GM18861 (cell line): ENCODE measurements at regions not wholly inside any gene's neighbourhood (a gene's known extent, or its start where the extent isn't known, plus 50 kb on each side); places are given as distances from the start of the nearest gene placed in this dataset.

ENCODE experiments used
- ATAC-seq: cut with Tn5 transposase; IDR thresholded peaks from one replicate; pipeline ENCODE4 v1.9.1; 2021; ENCODE audit not compliant: unreplicated experiment

GRCh38 chr5:60382716-60383115 lies 317.2 kb downstream of the DEPDC1B start:
- no peak for ATAC-seq

GRCh38 chr5:60379907-60380306 lies 320.1 kb downstream of the DEPDC1B start:
- ATAC-seq = no peak

GRCh38 chr5:60377826-60378225 lies 322.1 kb downstream of the DEPDC1B start:
- ATAC-seq = no peak

GRCh38 chr5:60376860-60377259 lies 323.1 kb downstream of the DEPDC1B start:
- ATAC-seq = no peak

- ATAC-seq = no peak
These were observed 325.6 kb downstream of the DEPDC1B start for GRCh38 chr5:60374409-60374808.

GRCh38 chr5:60372786-60373185 lies 327.2 kb downstream of the DEPDC1B start:
- no peak for ATAC-seq

GRCh38 chr5:60371065-60371464 lies 328.9 kb downstream of the DEPDC1B start:
- ATAC-seq = no peak

GRCh38 chr5:60370508-60370907 lies 329.5 kb downstream of the DEPDC1B start:
- ATAC-seq = no peak

- ATAC-seq = no peak
These were observed 330.6 kb downstream of the DEPDC1B start for GRCh38 chr5:60369391-60369790.

GRCh38 chr5:60368100-60368499 lies 331.9 kb downstream of the DEPDC1B start:
- ATAC-seq = no peak

GRCh38 chr5:60366489-60366888 lies 333.5 kb downstream of the DEPDC1B start:
- no peak for ATAC-seq

- no peak for ATAC-seq
These were observed 335.0 kb downstream of the DEPDC1B start for GRCh38 chr5:60365001-60365400.

- ATAC-seq = no peak
These were observed 337.8 kb downstream of the DEPDC1B start for GRCh38 chr5:60362158-60362557.

- no peak for ATAC-seq
These were observed 339.6 kb downstream of the DEPDC1B start for GRCh38 chr5:60360355-60360754.

GRCh38 chr5:60357302-60357701 lies 342.7 kb downstream of the DEPDC1B start:
- ATAC-seq = no peak

- no peak for ATAC-seq
These were observed 343.2 kb downstream of the DEPDC1B start for GRCh38 chr5:60356745-60357144.

GRCh38 chr5:60355181-60355580 lies 344.8 kb downstream of the DEPDC1B start:
- no peak for ATAC-seq

- no peak for ATAC-seq
These were observed 345.7 kb downstream of the DEPDC1B start for GRCh38 chr5:60354311-60354710.

GRCh38 chr5:60352992-60353599 lies 346.9 kb downstream of the DEPDC1B start:
- no peak for ATAC-seq

GRCh38 chr5:60350794-60351193 lies 349.2 kb downstream of the DEPDC1B start:
- no peak for ATAC-seq

- no peak for ATAC-seq
These were observed 350.0 kb downstream of the DEPDC1B start for GRCh38 chr5:60349891-60350415.

- no peak for ATAC-seq
These were observed 353.6 kb downstream of the DEPDC1B start for GRCh38 chr5:60346393-60346792.

- ATAC-seq = no peak
These were observed 356.9 kb downstream of the DEPDC1B start for GRCh38 chr5:60343102-60343501.
